MM.1S (cell line): ENCODE measurements at regions not wholly inside any gene's neighbourhood (a gene's known extent, or its start where the extent isn't known, plus 50 kb on each side); places are given as distances from the start of the nearest gene placed in this dataset.

Source experiments
- EZH2 ChIP-seq: fragments of 300-600 bp; sonication (generic); optimal IDR thresholded peaks from 2 replicates; pipeline ENCODE3; 2017; ENCODE audit warnings: low read depth, mild to moderate bottlenecking, antibody characterized with exemption, low read length, mixed read lengths
- EZH2phosphoT487 ChIP-seq: fragments of 300-600 bp; sonication (generic); IDR thresholded peaks from 2 replicates; pipeline ENCODE4 v1.6.1; 2018; ENCODE audit warnings: antibody characterized with exemption, low read length
- TF ChIP-seq, protein P1 (sequence below): fragments of 300-600 bp; sonication (generic); IDR thresholded peaks from 2 replicates; pipeline ENCODE4 v1.5.1; 2016; ENCODE audit warnings: antibody characterized with exemption, low read length, mixed read lengths

DNA sequence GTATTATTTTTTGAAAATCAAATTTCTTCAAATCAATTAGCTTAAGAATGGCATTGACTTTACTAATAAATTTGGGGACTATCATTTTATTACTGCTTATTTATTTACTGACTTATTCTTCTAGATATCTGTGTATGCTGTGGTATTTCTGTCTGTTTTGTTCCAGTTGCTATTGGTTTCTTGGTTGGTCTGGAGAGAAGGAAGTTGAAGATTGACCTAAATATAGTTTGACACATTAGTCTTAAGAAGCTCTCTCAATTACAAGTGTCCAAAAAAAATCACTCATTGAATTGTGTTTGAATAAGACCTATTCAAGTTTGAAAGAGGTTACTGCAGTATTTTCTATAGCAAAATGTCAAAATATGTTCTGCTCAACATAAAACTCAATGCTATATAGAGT, 153.3 kb upstream of the KYNU start:
- TF ChIP-seq, protein P1, sequence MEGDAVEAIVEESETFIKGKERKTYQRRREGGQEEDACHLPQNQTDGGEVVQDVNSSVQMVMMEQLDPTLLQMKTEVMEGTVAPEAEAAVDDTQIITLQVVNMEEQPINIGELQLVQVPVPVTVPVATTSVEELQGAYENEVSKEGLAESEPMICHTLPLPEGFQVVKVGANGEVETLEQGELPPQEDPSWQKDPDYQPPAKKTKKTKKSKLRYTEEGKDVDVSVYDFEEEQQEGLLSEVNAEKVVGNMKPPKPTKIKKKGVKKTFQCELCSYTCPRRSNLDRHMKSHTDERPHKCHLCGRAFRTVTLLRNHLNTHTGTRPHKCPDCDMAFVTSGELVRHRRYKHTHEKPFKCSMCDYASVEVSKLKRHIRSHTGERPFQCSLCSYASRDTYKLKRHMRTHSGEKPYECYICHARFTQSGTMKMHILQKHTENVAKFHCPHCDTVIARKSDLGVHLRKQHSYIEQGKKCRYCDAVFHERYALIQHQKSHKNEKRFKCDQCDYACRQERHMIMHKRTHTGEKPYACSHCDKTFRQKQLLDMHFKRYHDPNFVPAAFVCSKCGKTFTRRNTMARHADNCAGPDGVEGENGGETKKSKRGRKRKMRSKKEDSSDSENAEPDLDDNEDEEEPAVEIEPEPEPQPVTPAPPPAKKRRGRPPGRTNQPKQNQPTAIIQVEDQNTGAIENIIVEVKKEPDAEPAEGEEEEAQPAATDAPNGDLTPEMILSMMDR, result no peak
- TF ChIP-seq EZH2 (no peak), EZH2phosphoT487 (no peak)
